ENCODE measurements at regions not wholly inside any gene's neighbourhood (a gene's known extent, or its start where the extent isn't known, plus 50 kb on each side); places are given as distances from the start of the nearest gene placed in this dataset.

DNA sequence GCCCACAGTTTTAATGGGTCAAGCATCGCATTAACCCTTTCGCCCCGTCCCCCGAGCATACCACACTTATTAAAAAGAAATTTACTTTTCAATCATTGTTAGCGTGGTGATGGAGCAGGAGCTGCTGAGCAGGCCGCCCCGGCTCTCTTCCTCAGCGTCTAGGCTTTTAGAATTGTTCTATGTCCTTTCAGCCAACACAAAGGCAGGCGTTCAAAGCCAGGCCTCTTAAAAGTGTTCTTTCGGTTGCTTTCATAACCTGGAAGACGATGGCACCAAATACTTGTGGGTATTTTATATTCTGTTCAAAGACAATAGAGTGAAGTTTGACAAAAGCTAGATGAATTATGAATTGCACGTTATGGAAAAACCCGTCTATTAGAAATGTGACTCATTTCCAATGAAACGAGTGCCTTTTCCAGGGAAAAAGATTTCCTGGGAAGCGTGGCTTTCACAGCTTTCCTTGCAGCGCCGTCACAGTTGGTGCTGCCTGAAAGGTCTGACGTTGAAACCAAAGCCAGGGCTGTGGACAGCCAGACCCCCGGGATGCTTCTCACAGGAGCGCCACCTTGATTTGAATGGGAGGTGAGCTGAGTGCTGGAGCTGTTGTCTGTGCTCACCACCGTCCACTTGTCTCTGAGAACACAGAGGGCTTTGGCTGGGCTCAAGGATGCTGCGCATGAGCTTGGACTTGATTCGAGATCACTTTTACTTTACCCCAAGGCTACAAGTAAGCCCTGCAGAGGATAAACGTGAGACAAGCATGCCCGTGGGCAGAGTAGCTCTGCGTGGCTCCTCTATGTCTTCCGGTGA lies 78.8 kb downstream of the SOX1 start:
- H3K9me3 Mint-ChIP-seq: peaks cover 14 to 40% (median 34%) of the 10 kb centered on the region in 7 donors
- 96% methylated on average over 14 of the region's 27 CpGs for WGBS (ENCODE audit: insufficient coverage)
- H2AFZ ChIP-seq (ENCODE audit: insufficient read depth, low read depth, low read length, poor library complexity, severe bottlenecking): no peak overlapping the region
- no peak overlapping the region for H3K4me2 ChIP-seq (replicated peaks; ENCODE audit: extremely low read depth, low read length, poor library complexity, severe bottlenecking)
- no peaks in the 10 kb centered on the region for H3K79me2 ChIP-seq (ENCODE audit: insufficient read depth, low read length)
- peaks cover 15 to 34% of the 10 kb centered on the region in 2 donors for H3K9me3 ChIP-seq (replicated peaks in 1 of 2; ENCODE audit: control insufficient read depth in 1 of 2, insufficient read depth in 1 of 2, low read length in 2 of 2)
- H3K27ac Mint-ChIP-seq: no peak overlapping the region
- no peaks in the 10 kb centered on the region for H3K36me3 Mint-ChIP-seq
- intact Hi-C loops (cut with micrococcal nuclease): no loop called here
- H3K9ac ChIP-seq (ENCODE audit: insufficient read depth, low read length, poor library complexity, severe bottlenecking): no peak overlapping the region
- no peak overlapping the region for H3K4me3 Mint-ChIP-seq
- no peaks in the 10 kb centered on the region for H3K4me1 ChIP-seq (ENCODE audit: control insufficient read depth in 1 of 2, insufficient read depth in 2 of 2, low read length in 2 of 2)
- no peak overlapping the region for H3K4me3 ChIP-seq (replicated peaks in 1 of 3; ENCODE audit: low read depth in 2 of 3, low read length in 3 of 3)
- H3K4me1 Mint-ChIP-seq: no peaks in the 10 kb centered on the region
- no peak for DNase-seq
- no peaks in the 10 kb centered on the region for H3K27me3 ChIP-seq (ENCODE audit: control insufficient read depth in 2 of 2, insufficient read depth in 2 of 2, low read length in 2 of 2)
- no peaks in the 10 kb centered on the region for H3K36me3 ChIP-seq (replicated peaks in 1 of 2; ENCODE audit: control insufficient read depth in 1 of 2, insufficient read depth in 2 of 2, low read length in 2 of 2)
- TF ChIP-seq, protein P1, sequence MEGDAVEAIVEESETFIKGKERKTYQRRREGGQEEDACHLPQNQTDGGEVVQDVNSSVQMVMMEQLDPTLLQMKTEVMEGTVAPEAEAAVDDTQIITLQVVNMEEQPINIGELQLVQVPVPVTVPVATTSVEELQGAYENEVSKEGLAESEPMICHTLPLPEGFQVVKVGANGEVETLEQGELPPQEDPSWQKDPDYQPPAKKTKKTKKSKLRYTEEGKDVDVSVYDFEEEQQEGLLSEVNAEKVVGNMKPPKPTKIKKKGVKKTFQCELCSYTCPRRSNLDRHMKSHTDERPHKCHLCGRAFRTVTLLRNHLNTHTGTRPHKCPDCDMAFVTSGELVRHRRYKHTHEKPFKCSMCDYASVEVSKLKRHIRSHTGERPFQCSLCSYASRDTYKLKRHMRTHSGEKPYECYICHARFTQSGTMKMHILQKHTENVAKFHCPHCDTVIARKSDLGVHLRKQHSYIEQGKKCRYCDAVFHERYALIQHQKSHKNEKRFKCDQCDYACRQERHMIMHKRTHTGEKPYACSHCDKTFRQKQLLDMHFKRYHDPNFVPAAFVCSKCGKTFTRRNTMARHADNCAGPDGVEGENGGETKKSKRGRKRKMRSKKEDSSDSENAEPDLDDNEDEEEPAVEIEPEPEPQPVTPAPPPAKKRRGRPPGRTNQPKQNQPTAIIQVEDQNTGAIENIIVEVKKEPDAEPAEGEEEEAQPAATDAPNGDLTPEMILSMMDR (IDR thresholded peaks at IDR 0.05): no peak
- no peak overlapping the region for H3K27ac ChIP-seq (ENCODE audit: low read depth in 1 of 2, low read length in 2 of 2)
- no peaks in the 10 kb centered on the region for H4K20me1 ChIP-seq (ENCODE audit: insufficient read depth, low read length)
- peaks cover 0 to 5% (median 0%) of the 10 kb centered on the region in 3 donors for H3K27me3 Mint-ChIP-seq (ENCODE audit: low read depth in 3 of 3)

DNA sequence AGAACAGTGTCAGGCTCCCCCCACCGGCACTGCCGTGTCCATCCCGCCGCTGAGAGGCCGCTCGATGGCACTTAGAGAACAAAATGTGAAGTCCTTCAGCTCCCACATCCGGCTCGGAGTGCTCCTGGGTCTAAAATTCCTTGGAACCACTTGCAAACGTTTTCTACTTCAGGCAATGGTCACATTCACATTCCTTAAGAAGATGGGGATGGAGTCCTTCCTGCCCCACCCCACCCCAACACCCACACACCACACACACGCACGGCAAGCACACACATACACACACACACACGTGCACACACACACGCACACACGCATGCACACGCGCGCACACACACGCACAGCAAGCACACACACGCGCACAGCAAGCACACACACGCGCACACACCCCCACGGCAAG lies 83.4 kb downstream of the SOX1 start:
- Histone ChIP-seq H4K20me1 (ENCODE audit: insufficient read depth, low read length) (no peaks in the 10 kb centered on the region), H3K9me3 (replicated peaks in 1 of 2; ENCODE audit: control insufficient read depth in 1 of 2, insufficient read depth in 1 of 2, low read length in 2 of 2) (peaks cover 15 to 34% of the 10 kb centered on the region in 2 donors), H3K9ac (ENCODE audit: insufficient read depth, low read length, poor library complexity, severe bottlenecking) (no peak overlapping the region), H3K4me2 (replicated peaks; ENCODE audit: extremely low read depth, low read length, poor library complexity, severe bottlenecking) (no peak overlapping the region), H3K27ac (ENCODE audit: low read depth in 1 of 2, low read length in 2 of 2) (no peak overlapping the region), H3K27me3 (ENCODE audit: control insufficient read depth in 2 of 2, insufficient read depth in 2 of 2, low read length in 2 of 2) (no peaks in the 10 kb centered on the region), H2AFZ (ENCODE audit: insufficient read depth, low read depth, low read length, poor library complexity, severe bottlenecking) (no peak overlapping the region), H3K4me3 (replicated peaks in 1 of 3; ENCODE audit: low read depth in 2 of 3, low read length in 3 of 3) (no peak overlapping the region), H3K36me3 (replicated peaks in 1 of 2; ENCODE audit: control insufficient read depth in 1 of 2, insufficient read depth in 2 of 2, low read length in 2 of 2) (no peaks in the 10 kb centered on the region), H3K79me2 (ENCODE audit: insufficient read depth, low read length) (no peaks in the 10 kb centered on the region), H3K4me1 (ENCODE audit: control insufficient read depth in 1 of 2, insufficient read depth in 2 of 2, low read length in 2 of 2) (no peaks in the 10 kb centered on the region)
- peaks cover 14 to 46% (median 33%) of the 10 kb centered on the region in 7 donors for H3K9me3 Mint-ChIP-seq
- intact Hi-C loops (cut with micrococcal nuclease): no loop called here
- no peak overlapping the region for H3K4me3 Mint-ChIP-seq
- TF ChIP-seq, protein P1 (IDR thresholded peaks at IDR 0.05): no peak
- 100% methylated on average over 11 of the region's 23 CpGs for WGBS (ENCODE audit: insufficient coverage)
- DNase-seq: no peak
- no peaks in the 10 kb centered on the region for H3K36me3 Mint-ChIP-seq
- H3K4me1 Mint-ChIP-seq: no peaks in the 10 kb centered on the region
- peaks cover 1 to 5% (median 4%) of the 10 kb centered on the region in 3 donors for H3K27me3 Mint-ChIP-seq (ENCODE audit: low read depth in 3 of 3)
- H3K27ac Mint-ChIP-seq: no peak overlapping the region
